Natural killer cell (primary cell): ENCODE measurements at regions not wholly inside any gene's neighbourhood (a gene's known extent, or its start where the extent isn't known, plus 50 kb on each side); places are given as distances from the start of the nearest gene placed in this dataset.

Experiments
- ATAC-seq, 3 donors: fragments of 150-1000 bp in 2 of 3; fragments of 200-7000 bp in 1 of 3; cut with Tn5 transposase; 1 replicate in 1 of 3; 2 replicates in 2 of 3; pipeline ENCODE4 v1.10.0; 2021; ENCODE audit warnings: mild to moderate bottlenecking in 2 of 3, moderate library complexity in 2 of 3
- DNase-seq, 2 donors: peaks; one replicate each; pipeline versions ENCODE4 v3.0.0 to v3.0.0-alpha.2; 2013 to 2021; ENCODE audit warnings: mixed read lengths in 1 of 2
- H3K27ac ChIP-seq: one replicate; pipeline ENCODE4 v1.5.1; 2013; ENCODE audit warnings: mild to moderate bottlenecking, low read length
- H3K27me3 ChIP-seq: one replicate; pipeline ENCODE4 v1.6.1; 2013; ENCODE audit warnings: low read length; ENCODE audit not compliant: control insufficient read depth, insufficient read depth
- H3K36me3 ChIP-seq: one replicate; pipeline ENCODE4 v1.6.1; 2013; ENCODE audit warnings: low read length; ENCODE audit not compliant: control insufficient read depth, insufficient read depth
- H3K4me1 ChIP-seq: one replicate; pipeline ENCODE4 v1.6.1; 2013; ENCODE audit warnings: low read length; ENCODE audit not compliant: control insufficient read depth, insufficient read depth
- H3K4me3 ChIP-seq: one replicate; pipeline ENCODE4 v1.5.1; 2013; ENCODE audit warnings: low read length
- H3K9me3 ChIP-seq: one replicate; pipeline ENCODE4 v1.6.1; 2013; ENCODE audit warnings: low read length; ENCODE audit not compliant: control insufficient read depth, insufficient read depth
- H3K27ac Mint-ChIP-seq, 2 donors: one replicate each; pipeline ENCODE4 v1.8.0; 2022; ENCODE audit warnings: mild to moderate bottlenecking in 2 of 2, mixed read lengths in 2 of 2, moderate library complexity in 1 of 2
- H3K27me3 Mint-ChIP-seq, 2 donors: one replicate each; pipeline ENCODE4 v1.8.0; 2022; ENCODE audit warnings: low read depth in 2 of 2, mixed read lengths in 2 of 2
- H3K36me3 Mint-ChIP-seq: one replicate; pipeline ENCODE4 v1.8.0; 2022; ENCODE audit warnings: mixed read lengths
- H3K4me1 Mint-ChIP-seq, 2 donors: one replicate each; pipeline ENCODE4 v1.8.0; 2022; ENCODE audit warnings: mixed read lengths in 2 of 2
- H3K4me3 Mint-ChIP-seq: one replicate; pipeline ENCODE4 v1.8.0; 2022; ENCODE audit warnings: mild to moderate bottlenecking, moderate library complexity, mixed read lengths
- H3K9me3 Mint-ChIP-seq, 2 donors: one replicate each; pipeline ENCODE4 v1.8.0; 2022; ENCODE audit warnings: mixed read lengths in 2 of 2
- WGBS: methylation state at CpG from one replicate; pipeline ENCODE4 v1.1.7; 2013; ENCODE audit warnings: missing lambda C conversion rate; ENCODE audit not compliant: insufficient coverage; 5-methylcytosine and 5-hydroxymethylcytosine counted together
- intact Hi-C: fragments of 100-400 bp; cut with micrococcal nuclease; formaldehyde crosslinking; loops from one replicate; pipeline ENCODE4 v1.14.2; 2022
- TF ChIP-seq, protein P1 (sequence below): fragments of 200-600 bp; IDR thresholded peaks from one replicate; pipeline ENCODE4 v1.8.0; 2022; ENCODE audit warnings: antibody characterized with exemption

GRCh38 chr1:5596651-5597050 lies 395.6 kb downstream of the NPHP4 start:
- Mint-ChIP-seq H3K4me1 (no peaks in the 10 kb centered on the region), H3K27me3 (peaks cover 0 to 5% of the 10 kb centered on the region in 2 donors), H3K4me3 (no peak overlapping the region), H3K27ac (no peak overlapping the region), H3K36me3 (no peaks in the 10 kb centered on the region), H3K9me3 (no peaks in the 10 kb centered on the region)
- Histone ChIP-seq H3K4me3 (no peak overlapping the region), H3K9me3 (no peaks in the 10 kb centered on the region), H3K4me1 (no peaks in the 10 kb centered on the region), H3K36me3 (no peaks in the 10 kb centered on the region), H3K27ac (no peak overlapping the region), H3K27me3 (no peaks in the 10 kb centered on the region)
- 74% methylated on average over 8 of the region's 8 CpGs for WGBS
- intact Hi-C loops: no loop called here
- no peak for DNase-seq
- no peak for ATAC-seq
- TF ChIP-seq, protein P1, sequence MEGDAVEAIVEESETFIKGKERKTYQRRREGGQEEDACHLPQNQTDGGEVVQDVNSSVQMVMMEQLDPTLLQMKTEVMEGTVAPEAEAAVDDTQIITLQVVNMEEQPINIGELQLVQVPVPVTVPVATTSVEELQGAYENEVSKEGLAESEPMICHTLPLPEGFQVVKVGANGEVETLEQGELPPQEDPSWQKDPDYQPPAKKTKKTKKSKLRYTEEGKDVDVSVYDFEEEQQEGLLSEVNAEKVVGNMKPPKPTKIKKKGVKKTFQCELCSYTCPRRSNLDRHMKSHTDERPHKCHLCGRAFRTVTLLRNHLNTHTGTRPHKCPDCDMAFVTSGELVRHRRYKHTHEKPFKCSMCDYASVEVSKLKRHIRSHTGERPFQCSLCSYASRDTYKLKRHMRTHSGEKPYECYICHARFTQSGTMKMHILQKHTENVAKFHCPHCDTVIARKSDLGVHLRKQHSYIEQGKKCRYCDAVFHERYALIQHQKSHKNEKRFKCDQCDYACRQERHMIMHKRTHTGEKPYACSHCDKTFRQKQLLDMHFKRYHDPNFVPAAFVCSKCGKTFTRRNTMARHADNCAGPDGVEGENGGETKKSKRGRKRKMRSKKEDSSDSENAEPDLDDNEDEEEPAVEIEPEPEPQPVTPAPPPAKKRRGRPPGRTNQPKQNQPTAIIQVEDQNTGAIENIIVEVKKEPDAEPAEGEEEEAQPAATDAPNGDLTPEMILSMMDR: no peak

GRCh38 chr1:5595531-5596170 lies 396.6 kb downstream of the NPHP4 start:
- TF ChIP-seq, protein P1: no peak
- Mint-ChIP-seq H3K27ac (no peak overlapping the region), H3K4me3 (no peak overlapping the region), H3K36me3 (no peaks in the 10 kb centered on the region), H3K9me3 (peaks cover 0 to 2% of the 10 kb centered on the region in 2 donors), H3K4me1 (no peaks in the 10 kb centered on the region), H3K27me3 (peaks cover 0 to 5% of the 10 kb centered on the region in 2 donors)
- 88% methylated on average over 17 of the region's 17 CpGs for WGBS
- intact Hi-C loops: no loop called here
- Histone ChIP-seq H3K4me3 (no peak overlapping the region), H3K4me1 (no peaks in the 10 kb centered on the region), H3K9me3 (no peaks in the 10 kb centered on the region), H3K27me3 (no peaks in the 10 kb centered on the region), H3K36me3 (no peaks in the 10 kb centered on the region), H3K27ac (no peak overlapping the region)
- ATAC-seq (no peak), DNase-seq (no peak)

DNA sequence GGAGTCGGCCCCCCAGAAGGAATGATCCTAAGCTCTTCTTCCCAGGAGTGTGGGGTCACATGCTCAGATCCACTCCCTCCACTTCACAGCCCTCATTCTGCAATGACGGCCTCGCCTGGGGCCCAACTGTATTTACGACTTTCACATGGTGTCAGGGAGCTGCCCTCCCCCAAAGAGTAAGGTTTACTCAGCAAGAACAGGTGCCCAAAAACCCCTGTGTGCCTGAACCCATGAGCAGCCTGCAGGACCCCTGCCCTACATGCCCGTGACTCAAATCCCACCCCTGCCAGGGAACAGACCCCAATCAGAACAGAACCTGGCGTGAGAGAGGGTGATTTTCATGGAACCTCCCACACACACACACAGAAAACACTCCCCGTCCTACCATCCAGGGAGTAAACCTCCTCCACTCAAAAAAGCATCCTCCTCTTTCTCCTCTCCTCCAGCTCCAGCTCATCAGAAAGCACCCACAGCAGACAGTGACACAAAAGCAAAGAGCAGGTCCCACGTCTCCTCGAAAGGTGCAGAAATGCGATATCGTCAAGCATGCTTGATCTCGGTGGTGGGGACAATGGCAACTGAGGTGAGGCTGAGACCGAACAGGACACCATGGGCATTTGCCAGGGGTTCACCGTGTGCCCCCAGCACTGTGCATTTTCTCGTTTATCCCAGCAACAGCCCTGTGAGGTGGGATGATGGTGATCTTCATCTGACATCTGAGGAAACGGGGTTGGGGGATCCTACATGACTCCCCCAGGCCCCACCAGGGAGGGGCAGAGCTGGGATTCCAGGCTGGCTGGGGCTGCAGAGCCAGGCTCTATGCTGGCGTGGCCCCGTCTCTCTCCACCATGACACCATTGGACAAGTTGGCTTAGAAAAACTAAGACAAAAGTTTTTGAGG lies 397.9 kb downstream of the NPHP4 start:
- H3K27ac ChIP-seq: no peak overlapping the region
- Mint-ChIP-seq H3K27ac (no peak overlapping the region), H3K4me1 (no peaks in the 10 kb centered on the region), H3K27me3 (peaks cover 0 to 5% of the 10 kb centered on the region in 2 donors), H3K9me3 (peaks cover 0 to 2% of the 10 kb centered on the region in 2 donors), H3K4me3 (no peak overlapping the region), H3K36me3 (no peaks in the 10 kb centered on the region)
- ATAC-seq: no peak
- H3K9me3 ChIP-seq: no peaks in the 10 kb centered on the region
- H3K27me3 ChIP-seq: no peaks in the 10 kb centered on the region
- intact Hi-C loops: no loop called here
- no peak for DNase-seq
- no peak overlapping the region for H3K4me3 ChIP-seq
- TF ChIP-seq, protein P1: no peak
- no peaks in the 10 kb centered on the region for H3K4me1 ChIP-seq
- 83% methylated on average over 18 of the region's 18 CpGs for WGBS
- no peaks in the 10 kb centered on the region for H3K36me3 ChIP-seq
